Spleen (tissue), 7 donors: ENCODE measurements at regions not wholly inside any gene's neighbourhood (a gene's known extent, or its start where the extent isn't known, plus 50 kb on each side); places are given as distances from the start of the nearest gene placed in this dataset.

Source experiments
- POLR2A ChIP-seq, 3 donors: fragments of 450-650 bp; IDR thresholded peaks; one replicate each; pipeline ENCODE4 v1.5.1; 2017; ENCODE audit warnings: antibody characterized with exemption in 3 of 3, mild to moderate bottlenecking in 1 of 3
- POLR2AphosphoS5 ChIP-seq, 3 donors: sonication (generic); formaldehyde crosslinking; IDR thresholded peaks; one replicate each; pipeline ENCODE4 v1.5.1; 2017; ENCODE audit warnings: antibody characterized with exemption in 3 of 3
- TF ChIP-seq, protein P1 (sequence below), 11 experiments: fragments of 200-600 bp in 7 of 11; fragments of 450-650 bp in 4 of 11; sonication (generic) in 4 of 11; IDR thresholded peaks in 8 of 11; conservative IDR thresholded peaks in 3 of 11; 1 replicate in 7 of 11; 2 replicates in 4 of 11; pipeline versions ENCODE4 v1.4.0 to v1.8.0; 2016 to 2021; ENCODE audit warnings: antibody characterized with exemption in 11 of 11, inconsistent platforms in 4 of 11, mild to moderate bottlenecking in 1 of 11
- donor health status: DM: no; HTN: no; CAD: no; lungs with moderate emphysema.
- donor health status: DM: no; HTN: no; CAD: no.
- donor health status: DM: no; HTN: no; CAD: no.

DNA sequence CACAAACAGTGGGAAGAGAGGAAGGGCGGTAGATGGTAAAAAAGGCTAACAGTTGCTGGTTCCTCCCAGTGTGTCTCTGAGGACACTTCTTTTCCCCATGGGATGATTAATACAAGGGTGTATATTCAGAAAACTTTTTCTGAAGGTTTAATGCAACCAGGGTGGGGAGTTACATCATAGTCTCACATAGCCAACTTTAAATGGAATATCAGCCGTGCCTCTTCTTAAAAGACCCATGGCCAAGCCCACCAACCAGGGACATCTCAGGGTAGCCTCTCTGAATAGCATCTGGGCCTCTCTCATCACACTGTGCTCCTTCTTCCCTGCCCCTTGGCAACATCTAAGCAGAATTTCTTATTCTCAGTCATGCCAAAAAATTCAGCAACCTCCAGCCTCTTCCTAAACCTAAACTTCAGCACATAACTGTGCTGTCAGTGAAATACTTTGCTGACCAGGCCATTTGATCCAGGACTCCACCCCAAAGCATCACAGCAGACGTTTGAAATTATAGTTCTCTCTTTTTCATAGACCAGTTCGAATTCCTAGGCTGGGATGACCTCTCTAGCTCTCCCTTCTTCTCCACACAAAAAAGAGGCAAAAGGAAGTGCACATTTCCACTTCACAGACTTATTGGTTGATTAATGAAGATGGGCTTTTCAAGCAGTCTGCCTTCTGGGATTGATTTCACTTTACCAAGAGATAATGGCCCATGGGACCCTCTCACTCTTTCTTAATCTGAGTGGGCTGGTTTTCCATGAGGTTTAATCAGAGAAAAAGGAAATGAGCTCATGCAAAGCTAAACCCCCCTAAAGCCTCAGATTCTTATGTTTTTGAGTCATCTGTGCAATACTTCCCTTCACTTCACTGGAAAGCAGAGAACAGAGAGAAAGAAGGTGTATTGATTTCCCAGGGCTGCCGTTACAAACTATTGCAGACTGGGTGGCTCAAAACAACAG is 85.1 kb upstream of the RAI14 start:
- TF ChIP-seq, protein P1, sequence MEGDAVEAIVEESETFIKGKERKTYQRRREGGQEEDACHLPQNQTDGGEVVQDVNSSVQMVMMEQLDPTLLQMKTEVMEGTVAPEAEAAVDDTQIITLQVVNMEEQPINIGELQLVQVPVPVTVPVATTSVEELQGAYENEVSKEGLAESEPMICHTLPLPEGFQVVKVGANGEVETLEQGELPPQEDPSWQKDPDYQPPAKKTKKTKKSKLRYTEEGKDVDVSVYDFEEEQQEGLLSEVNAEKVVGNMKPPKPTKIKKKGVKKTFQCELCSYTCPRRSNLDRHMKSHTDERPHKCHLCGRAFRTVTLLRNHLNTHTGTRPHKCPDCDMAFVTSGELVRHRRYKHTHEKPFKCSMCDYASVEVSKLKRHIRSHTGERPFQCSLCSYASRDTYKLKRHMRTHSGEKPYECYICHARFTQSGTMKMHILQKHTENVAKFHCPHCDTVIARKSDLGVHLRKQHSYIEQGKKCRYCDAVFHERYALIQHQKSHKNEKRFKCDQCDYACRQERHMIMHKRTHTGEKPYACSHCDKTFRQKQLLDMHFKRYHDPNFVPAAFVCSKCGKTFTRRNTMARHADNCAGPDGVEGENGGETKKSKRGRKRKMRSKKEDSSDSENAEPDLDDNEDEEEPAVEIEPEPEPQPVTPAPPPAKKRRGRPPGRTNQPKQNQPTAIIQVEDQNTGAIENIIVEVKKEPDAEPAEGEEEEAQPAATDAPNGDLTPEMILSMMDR (IDR thresholded peaks at IDR 0.05 in 8 of 11, conservative IDR thresholded peaks at IDR 0.05 in 3 of 11): no peak
- no peak for TF ChIP-seq POLR2A (IDR thresholded peaks at IDR 0.05)
- TF ChIP-seq POLR2AphosphoS5 (IDR thresholded peaks at IDR 0.05): no peak
